Kidney glomerular epithelial cell (primary cell): ENCODE measurements at regions not wholly inside any gene's neighbourhood (a gene's known extent, or its start where the extent isn't known, plus 50 kb on each side); places are given as distances from the start of the nearest gene placed in this dataset.

Experiments used
- DNase-seq: peaks from one replicate; lab custom pipeline; 2025; lab: John Stamatoyannopoulos, UW

DNA sequence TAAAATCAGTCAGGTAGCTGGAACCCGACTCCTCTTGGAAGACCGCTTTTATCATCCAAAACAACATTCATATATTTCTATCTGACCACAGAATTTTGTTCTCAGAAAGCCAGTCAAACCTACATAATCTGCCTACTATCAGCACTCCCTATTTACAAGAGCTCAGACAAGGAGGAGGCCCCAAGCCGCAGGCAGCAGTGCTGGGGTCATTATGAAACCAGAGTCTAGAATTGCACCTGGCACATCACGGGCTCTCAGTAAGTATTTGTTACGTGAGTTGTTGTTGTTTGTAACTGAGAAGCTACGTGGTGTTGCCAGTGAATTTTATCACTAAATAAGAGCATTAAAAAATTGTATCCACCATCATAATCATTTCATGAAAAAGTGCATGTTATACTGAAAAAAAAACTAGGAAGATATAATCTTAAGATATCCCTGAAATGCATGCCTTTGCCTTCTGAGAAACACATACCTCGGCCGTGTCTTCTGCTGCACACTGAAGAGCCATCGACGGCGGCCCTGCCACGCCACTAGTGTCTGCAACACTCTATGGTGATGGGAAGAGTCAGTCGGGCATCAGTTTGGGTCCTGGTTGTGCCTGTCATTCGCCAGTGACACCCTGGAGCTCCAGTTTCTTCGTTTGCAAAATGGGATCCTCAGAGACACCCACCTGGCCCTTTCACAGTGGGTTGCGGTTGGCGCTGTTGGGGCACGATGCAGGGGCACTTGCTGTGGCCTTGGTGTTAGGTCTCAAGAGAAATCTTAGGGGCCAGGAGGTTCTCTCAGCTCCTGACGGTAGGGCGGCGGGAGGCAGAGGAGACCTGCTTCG, 505.9 kb downstream of the EIPR1 start:
- DNase-seq: no peak

DNA sequence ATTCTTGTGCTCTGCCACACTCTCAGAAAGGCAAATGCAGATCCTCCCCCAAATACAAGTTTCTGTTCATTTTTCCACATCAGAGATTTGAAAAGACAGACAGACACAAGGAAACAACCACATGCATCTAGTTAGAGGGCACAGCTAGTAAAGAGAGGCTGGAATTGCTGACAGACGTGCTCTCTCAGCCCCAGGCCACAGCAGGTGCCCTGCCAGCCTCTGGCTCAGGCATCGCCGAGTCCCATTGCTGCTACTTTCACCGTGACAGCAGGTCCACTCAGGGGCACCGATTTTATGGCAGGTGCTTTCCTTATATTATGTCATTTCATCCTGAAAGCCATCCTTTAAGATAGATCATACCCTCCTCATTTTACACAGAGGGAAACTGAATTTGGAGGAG, 507.5 kb downstream of the EIPR1 start:
- no peak for DNase-seq

DNA sequence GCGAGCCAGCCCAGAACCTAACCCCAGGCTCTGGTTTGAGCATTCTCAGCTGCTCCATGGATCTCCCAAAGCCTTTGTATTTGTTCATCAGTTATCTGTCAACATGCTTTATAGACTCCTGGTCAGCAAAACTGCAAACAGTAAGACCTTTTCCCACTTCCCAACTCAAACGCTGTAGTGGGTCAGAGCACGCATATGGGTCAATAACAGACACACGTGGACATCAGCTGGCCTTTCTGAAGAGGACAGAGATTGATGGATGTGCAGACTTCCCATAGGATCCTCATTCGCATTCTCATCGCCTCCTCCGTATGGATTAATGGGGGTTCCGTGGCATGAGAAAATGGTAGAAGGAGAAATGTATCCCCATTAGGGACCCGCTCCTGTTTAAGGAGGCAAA, 508.1 kb downstream of the EIPR1 start:
- no peak for DNase-seq

- DNase-seq: no peak
Observed at GRCh38 chr2:2868085-2868484, 509.5 kb downstream of the EIPR1 start.

DNA sequence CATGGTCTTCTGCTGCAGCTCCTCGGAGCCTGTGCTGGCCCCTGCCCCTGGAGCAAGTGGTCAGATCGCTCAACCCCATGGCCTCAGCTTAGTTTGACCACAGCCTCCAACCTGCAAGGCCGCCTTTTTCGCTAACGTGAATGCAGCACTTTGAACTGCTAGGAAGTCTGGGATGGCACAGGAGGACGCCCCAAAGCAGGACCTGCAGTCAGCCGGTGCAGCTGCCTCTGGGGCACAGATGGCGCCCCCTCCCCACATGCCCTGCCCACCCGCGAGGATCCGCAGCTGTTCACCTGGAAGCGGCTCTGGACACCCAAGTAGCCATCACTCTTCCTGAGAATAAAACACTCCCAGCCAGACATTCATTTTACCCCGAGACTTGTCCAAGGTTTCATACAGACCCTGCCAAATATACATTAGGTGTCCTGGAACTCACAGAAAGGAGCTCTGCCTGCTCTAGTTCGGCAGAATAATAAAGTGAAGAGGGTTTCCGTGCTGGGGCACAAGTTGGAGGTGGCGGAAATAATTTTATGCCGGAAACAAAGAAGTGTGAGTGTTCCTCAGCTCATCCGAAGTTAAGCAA, 510.1 kb downstream of the EIPR1 start:
- DNase-seq: no peak

GRCh38 chr2:2866459-2866858, 511.2 kb downstream of the EIPR1 start:
- no peak for DNase-seq

DNA sequence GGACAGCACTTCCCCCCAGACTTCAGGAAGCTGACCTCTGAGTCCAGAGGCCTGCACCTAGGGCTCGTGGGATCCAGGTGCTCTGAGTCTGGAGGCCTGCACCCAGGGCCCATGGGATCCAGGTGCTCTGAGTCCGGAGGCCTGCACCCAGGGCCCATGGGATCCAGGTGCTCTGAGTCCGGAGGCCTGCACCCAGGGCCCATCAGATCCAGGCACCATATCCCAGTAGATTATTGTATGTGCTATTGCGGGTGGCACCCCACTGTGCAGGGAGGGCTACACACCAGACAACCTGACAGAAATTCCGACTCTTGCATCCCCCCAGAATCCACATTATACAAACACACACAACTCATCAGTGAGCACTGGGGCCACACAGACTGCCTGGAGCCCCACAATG, 515.2 kb downstream of the EIPR1 start:
- DNase-seq: no peak

- DNase-seq: no peak
Observed at GRCh38 chr2:2861666-2862240, 515.9 kb downstream of the EIPR1 start.

GRCh38 chr2:2860589-2861300, 516.9 kb downstream of the EIPR1 start:
- DNase-seq: no peak

GRCh38 chr2:2859732-2860131, 517.9 kb downstream of the EIPR1 start:
- no peak for DNase-seq

DNA sequence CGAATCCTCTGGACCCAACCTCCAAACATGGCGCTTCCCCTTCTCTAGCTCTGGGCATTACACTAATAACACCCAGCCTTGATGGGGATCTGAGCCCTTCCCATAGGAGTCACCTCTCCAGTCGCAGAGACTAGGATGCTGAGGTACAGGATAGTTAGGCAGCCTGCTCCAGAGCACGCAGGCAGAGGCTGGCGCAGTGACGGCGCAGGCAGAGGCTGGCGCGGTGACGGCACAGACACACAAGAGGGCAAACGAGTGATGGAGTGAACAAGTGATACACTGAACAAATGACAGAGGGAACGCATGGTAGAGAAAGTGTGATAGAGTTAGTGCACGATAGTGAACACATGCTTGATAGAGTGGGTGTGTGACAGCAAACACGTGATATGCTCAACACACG, 518.5 kb downstream of the EIPR1 start:
- DNase-seq: no peak

- DNase-seq: no peak
Observed at GRCh38 chr2:2856723-2857415, 520.7 kb downstream of the EIPR1 start.

DNA sequence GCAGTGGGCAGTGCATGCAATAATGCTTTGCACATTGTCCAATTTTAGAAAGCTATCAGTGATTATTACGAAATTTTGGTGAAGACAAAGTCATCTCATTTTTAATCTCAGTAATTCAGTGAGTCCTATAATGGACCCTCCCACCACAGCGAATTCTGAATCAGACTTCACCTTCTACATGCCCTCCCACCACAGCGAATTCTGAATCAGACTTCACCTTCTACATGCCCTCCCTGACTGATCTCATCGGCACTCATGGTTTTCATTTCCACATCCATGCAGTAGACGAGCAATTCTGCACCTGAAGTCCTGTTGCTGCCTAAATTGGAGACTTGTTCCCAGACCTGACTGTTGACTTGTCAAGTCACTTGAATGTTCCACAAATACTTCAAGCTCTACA, 522.3 kb downstream of the EIPR1 start:
- no peak for DNase-seq

GRCh38 chr2:2853346-2853745, 522.3 kb upstream of the MYT1L start:
- DNase-seq: no peak

GRCh38 chr2:2851806-2852777, 521.0 kb upstream of the MYT1L start:
- DNase-seq: no peak

DNA sequence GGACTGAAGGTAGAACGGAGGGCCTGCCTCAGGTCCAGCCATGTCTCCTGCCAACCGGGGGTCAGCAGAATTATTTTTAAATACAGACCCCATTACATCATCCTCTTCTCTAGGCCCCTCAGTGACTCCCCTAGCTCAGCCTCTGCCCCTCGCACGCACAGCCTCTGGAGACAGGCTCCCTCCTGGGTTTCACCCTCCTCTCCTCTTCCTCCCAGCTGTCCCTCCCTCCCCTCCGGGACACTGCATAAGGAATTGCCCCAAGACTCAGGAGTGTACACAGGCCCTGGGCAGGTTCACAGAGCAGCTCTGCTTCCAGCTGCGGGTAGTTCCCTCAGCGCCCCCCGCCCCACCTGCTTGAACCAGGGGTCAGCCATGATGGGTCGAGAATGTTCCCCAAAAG, 520.2 kb upstream of the MYT1L start:
- no peak for DNase-seq

DNA sequence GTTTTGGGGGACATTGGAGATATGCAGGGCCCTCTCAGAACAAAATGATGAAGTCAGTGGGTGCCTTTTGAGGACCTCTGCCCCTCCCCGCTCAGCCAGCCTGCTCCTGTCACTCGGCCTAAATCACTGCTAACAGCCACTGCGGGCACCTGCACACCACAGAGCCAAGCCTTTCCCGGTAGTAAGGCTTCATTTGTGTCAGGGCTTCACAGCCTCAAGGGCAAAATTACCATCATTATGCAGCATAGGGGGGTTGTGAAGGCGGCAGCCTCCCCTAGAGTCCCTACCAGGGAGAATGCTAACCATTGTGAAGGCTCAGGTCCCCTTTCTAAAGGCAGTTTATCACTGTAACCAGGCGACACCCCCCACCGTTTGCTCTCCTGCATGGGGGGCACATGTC, 519.8 kb upstream of the MYT1L start:
- DNase-seq: no peak

DNA sequence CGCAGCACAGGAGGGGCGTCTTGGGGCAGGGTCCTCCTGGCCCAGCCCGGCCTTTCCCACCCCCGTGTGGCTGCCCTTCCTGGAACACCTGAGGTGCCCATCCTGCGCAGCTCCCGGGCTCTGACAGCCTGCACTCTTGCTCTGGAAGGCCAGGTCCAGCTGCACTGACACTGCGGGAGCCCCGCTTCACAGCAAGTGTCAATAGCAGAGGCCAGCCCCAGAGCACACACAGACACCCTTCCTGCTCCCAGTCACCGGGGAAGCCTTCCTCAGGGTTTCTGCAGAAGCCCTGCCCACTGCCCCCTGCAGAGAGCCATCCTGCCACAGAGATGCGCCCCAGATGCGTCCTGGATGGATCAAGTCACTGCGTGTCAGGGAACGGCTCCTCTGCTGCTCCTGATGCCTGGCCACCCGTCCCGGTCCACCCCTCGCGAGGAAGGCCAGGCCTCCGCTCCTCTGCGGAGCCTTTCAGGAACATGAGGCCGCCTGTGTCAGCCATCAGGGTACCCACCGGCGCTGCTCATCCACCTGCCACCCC, 519.2 kb upstream of the MYT1L start:
- no peak for DNase-seq

DNA sequence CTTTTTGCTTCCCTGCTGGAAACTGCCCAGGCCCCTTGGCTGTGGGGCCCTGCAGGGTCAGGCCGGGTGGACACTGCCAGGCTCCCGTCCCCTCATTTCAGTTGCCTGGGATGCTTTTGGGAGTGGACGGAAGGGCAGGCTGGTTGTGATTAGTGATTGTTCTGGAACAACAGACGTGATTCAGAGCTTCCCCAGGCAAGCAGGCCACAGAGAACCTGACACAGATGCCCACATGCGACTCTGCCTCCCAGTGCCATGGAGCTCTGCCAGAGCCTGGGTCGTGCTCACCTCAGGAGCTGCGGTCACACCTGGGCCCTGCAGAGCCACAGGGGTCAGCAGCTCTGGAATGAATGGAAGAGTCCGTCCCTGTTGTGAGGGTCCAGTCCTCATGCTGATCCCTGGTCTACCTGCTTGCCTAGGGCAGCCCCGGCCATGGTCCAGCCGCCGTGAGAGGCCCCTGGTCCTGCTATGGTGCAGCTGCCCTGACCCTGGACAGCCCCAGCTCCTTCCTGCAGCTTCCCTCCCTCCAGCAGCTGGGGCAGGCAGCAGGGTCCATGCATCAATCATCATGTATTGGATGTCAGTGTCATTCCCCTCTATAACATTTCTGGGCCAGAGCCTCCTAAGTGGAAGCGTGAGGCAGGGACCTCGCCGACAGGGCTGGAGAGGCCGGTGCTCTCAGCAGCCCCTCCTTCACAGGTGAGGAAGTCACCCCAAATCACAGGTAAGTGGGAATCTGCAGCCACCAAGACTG, 518.6 kb upstream of the MYT1L start:
- DNase-seq: no peak
